ENCODE measurements at regions not wholly inside any gene's neighbourhood (a gene's known extent, or its start where the extent isn't known, plus 50 kb on each side); places are given as distances from the start of the nearest gene placed in this dataset.

DNA sequence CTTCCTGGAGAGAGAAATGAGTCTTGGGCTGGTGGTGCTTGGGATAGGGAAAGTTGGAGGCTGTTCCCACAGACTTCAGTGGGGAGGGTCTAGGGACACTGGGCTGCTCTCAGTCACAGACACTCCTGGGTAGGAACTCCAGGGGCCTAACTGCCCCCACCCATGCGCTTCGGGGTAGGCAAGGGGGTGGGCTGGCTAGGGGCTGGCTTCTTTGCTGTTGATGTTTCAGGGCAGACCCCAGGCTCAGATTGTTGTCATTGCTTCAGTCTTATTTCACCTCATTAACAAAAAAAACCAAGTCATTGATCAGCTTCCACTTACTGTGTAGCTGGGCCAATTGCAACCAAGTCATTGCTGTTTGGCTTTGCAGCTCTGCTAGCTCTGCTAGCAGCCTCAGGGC, 160.1 kb upstream of the CSF3R start:
- H3K4me1 Mint-ChIP-seq, result no peaks in the 10 kb centered on the region
- no peaks in the 10 kb centered on the region for H3K9me3 Mint-ChIP-seq
- ATAC-seq (ENCODE audit: low read depth) (no peak), DNase-seq (no peak)
- POLR2A ChIA-PET, result no interaction called here
- peaks cover 3% of the 10 kb centered on the region for H3K27me3 Mint-ChIP-seq
- no peak overlapping the region for H3K4me3 Mint-ChIP-seq
- no peaks in the 10 kb centered on the region for H3K36me3 Mint-ChIP-seq
- H3K27ac Mint-ChIP-seq, result no peak overlapping the region

GRCh38 chr1:36641776-36642175, 159.1 kb upstream of the CSF3R start:
- H3K27me3 Mint-ChIP-seq, result peaks cover 3% of the 10 kb centered on the region
- ATAC-seq (ENCODE audit: low read depth), result no peak
- H3K4me1 Mint-ChIP-seq, result no peaks in the 10 kb centered on the region
- POLR2A ChIA-PET, result no interaction called here
- H3K36me3 Mint-ChIP-seq, result no peaks in the 10 kb centered on the region
- DNase-seq, result no peak
- H3K9me3 Mint-ChIP-seq, result no peaks in the 10 kb centered on the region
- H3K27ac Mint-ChIP-seq, result no peak overlapping the region
- H3K4me3 Mint-ChIP-seq, result no peak overlapping the region

DNA sequence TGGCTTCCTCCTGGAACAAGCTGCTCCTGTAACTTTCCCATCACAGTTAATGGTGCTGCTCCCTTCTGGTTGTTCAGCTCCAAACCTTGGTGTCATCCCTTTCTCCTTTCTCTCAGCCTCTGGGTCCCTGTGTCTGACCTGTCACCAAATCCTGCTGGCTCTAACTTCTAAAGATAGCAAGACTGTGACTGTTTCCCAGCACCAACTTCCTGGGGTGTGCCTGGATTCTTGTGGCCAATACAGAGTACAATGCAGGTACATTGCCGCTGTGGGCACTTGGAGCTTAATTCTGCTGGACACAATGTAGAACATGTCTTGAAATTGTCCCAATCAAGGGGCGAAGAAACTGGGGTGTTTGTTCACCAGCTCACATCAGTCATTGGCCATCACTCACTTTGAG, 156.7 kb upstream of the CSF3R start:
- Mint-ChIP-seq H3K4me1 (no peaks in the 10 kb centered on the region), H3K27me3 (no peaks in the 10 kb centered on the region), H3K9me3 (no peaks in the 10 kb centered on the region), H3K27ac (no peak overlapping the region), H3K4me3 (no peak overlapping the region), H3K36me3 (no peaks in the 10 kb centered on the region)
- no peak for ATAC-seq (ENCODE audit: low read depth)
- POLR2A ChIA-PET, result no interaction called here
- DNase-seq, result no peak

- DNase-seq, result no peak
- Mint-ChIP-seq H3K9me3 (no peaks in the 10 kb centered on the region), H3K4me1 (no peaks in the 10 kb centered on the region), H3K36me3 (no peaks in the 10 kb centered on the region), H3K27ac (no peak overlapping the region), H3K27me3 (peaks cover 2% of the 10 kb centered on the region), H3K4me3 (no peak overlapping the region)
- POLR2A ChIA-PET, result no interaction called here
- no peak for ATAC-seq (ENCODE audit: low read depth)
These were observed 155.6 kb upstream of the CSF3R start for GRCh38 chr1:36638268-36638667.

- Mint-ChIP-seq H3K4me1 (no peaks in the 10 kb centered on the region), H3K36me3 (no peaks in the 10 kb centered on the region), H3K4me3 (no peak overlapping the region), H3K27me3 (peaks cover 2% of the 10 kb centered on the region), H3K9me3 (no peaks in the 10 kb centered on the region), H3K27ac (no peak overlapping the region)
- POLR2A ChIA-PET, result no interaction called here
- ATAC-seq (ENCODE audit: low read depth) (no peak), DNase-seq (no peak)
These were observed 153.5 kb upstream of the CSF3R start for GRCh38 chr1:36636206-36636605.

- ATAC-seq (ENCODE audit: low read depth), result no peak
- POLR2A ChIA-PET, result no interaction called here
- H3K4me1 Mint-ChIP-seq, result no peaks in the 10 kb centered on the region
- DNase-seq, result no peak
- H3K9me3 Mint-ChIP-seq, result no peaks in the 10 kb centered on the region
- peaks cover 9% of the 10 kb centered on the region for H3K27me3 Mint-ChIP-seq
- no peaks in the 10 kb centered on the region for H3K36me3 Mint-ChIP-seq
- no peak overlapping the region for H3K4me3 Mint-ChIP-seq
- H3K27ac Mint-ChIP-seq, result no peak overlapping the region
These were observed 152.6 kb upstream of the CSF3R start for GRCh38 chr1:36635284-36635683.

GRCh38 chr1:36628804-36629203, 146.1 kb upstream of the CSF3R start:
- no peaks in the 10 kb centered on the region for H3K9me3 Mint-ChIP-seq
- H3K27ac Mint-ChIP-seq, result no peak overlapping the region
- H3K4me1 Mint-ChIP-seq, result no peaks in the 10 kb centered on the region
- H3K4me3 Mint-ChIP-seq, result no peak overlapping the region
- no peak for DNase-seq
- POLR2A ChIA-PET, result no interaction called here
- no peak for ATAC-seq (ENCODE audit: low read depth)
- H3K36me3 Mint-ChIP-seq, result no peaks in the 10 kb centered on the region
- H3K27me3 Mint-ChIP-seq, result peaks cover 12% of the 10 kb centered on the region

GRCh38 chr1:36626435-36626834, 143.7 kb upstream of the CSF3R start:
- peaks cover 20% of the 10 kb centered on the region for H3K27me3 Mint-ChIP-seq
- peaks cover 6% of the 10 kb centered on the region for H3K4me1 Mint-ChIP-seq
- no peaks in the 10 kb centered on the region for H3K9me3 Mint-ChIP-seq
- DNase-seq, result no peak
- no peak overlapping the region for H3K27ac Mint-ChIP-seq
- ATAC-seq (ENCODE audit: low read depth), result no peak
- POLR2A ChIA-PET, result no interaction called here
- no peak overlapping the region for H3K4me3 Mint-ChIP-seq
- H3K36me3 Mint-ChIP-seq, result no peaks in the 10 kb centered on the region

- Mint-ChIP-seq H3K27me3 (peaks cover 18% of the 10 kb centered on the region), H3K36me3 (no peaks in the 10 kb centered on the region), H3K4me3 (no peak overlapping the region), H3K4me1 (peaks cover 6% of the 10 kb centered on the region), H3K9me3 (no peaks in the 10 kb centered on the region), H3K27ac (no peak overlapping the region)
- DNase-seq (no peak), ATAC-seq (ENCODE audit: low read depth) (no peak)
- POLR2A ChIA-PET, result no interaction called here
These were observed 143.2 kb upstream of the CSF3R start for GRCh38 chr1:36625935-36626310.

DNA sequence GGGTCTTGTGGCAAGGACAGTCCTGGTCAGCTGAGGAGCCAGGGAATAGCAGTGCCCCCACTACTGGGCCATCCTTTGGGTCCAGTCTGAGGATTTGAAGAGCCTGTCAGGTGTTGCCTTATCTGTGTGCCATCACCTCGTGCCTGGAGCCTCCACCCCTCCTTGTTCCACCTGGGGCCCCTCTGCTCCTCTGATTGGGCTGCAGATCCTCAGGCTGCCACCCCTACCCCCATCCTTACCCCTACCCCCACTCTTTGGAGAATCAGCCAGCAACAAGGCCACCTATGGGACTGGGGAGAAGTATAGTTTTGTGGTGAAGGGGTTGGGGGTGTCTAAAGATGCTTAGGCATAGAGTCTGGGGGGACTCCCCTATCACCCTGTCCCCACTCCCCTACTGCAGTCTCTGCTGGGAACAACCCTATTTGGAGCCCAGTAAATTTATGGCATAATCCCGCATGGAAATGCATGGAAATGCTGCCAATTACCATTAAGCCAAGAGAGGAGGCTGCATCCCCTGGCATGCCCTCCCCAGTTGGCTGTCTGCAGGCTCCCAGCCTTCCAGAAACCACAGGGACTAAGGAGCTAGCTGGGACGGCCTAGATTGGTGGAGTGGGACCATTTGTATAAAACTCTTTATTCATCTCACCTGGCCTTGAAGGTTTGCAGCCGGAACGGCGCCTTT, 142.7 kb upstream of the CSF3R start:
- DNase-seq (no peak), ATAC-seq (ENCODE audit: low read depth) (no peak)
- Mint-ChIP-seq H3K27me3 (peaks cover 14% of the 10 kb centered on the region), H3K36me3 (no peaks in the 10 kb centered on the region), H3K4me1 (peaks cover 6% of the 10 kb centered on the region), H3K9me3 (no peaks in the 10 kb centered on the region), H3K27ac (no peak overlapping the region), H3K4me3 (no peak overlapping the region)
- POLR2A ChIA-PET, result no interaction called here

DNA sequence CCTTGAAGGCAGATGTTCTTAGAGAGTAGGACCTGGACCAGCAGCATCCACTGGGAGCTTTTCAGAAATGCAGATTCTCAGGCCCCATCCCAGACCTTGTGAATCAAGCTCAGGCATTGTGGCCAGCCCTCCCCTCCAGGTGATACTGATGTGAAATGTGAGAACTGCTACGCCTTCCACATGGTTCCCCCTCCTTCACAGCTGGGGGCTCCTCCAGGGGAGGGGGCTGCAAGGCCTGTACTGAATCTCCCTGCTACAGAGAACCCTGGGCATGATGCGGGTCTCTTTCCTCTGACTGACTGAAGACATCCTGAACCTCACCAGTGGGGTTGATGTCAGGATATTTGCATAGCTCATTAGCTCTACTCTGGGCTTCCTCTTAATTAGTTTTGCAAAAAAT, 141.8 kb upstream of the CSF3R start:
- no peaks in the 10 kb centered on the region for H3K9me3 Mint-ChIP-seq
- H3K4me3 Mint-ChIP-seq, result no peak overlapping the region
- H3K27me3 Mint-ChIP-seq, result peaks cover 14% of the 10 kb centered on the region
- H3K36me3 Mint-ChIP-seq, result no peaks in the 10 kb centered on the region
- ATAC-seq (ENCODE audit: low read depth) (no peak), DNase-seq (no peak)
- POLR2A ChIA-PET, result no interaction called here
- peaks cover 6% of the 10 kb centered on the region for H3K4me1 Mint-ChIP-seq
- H3K27ac Mint-ChIP-seq, result no peak overlapping the region

DNA sequence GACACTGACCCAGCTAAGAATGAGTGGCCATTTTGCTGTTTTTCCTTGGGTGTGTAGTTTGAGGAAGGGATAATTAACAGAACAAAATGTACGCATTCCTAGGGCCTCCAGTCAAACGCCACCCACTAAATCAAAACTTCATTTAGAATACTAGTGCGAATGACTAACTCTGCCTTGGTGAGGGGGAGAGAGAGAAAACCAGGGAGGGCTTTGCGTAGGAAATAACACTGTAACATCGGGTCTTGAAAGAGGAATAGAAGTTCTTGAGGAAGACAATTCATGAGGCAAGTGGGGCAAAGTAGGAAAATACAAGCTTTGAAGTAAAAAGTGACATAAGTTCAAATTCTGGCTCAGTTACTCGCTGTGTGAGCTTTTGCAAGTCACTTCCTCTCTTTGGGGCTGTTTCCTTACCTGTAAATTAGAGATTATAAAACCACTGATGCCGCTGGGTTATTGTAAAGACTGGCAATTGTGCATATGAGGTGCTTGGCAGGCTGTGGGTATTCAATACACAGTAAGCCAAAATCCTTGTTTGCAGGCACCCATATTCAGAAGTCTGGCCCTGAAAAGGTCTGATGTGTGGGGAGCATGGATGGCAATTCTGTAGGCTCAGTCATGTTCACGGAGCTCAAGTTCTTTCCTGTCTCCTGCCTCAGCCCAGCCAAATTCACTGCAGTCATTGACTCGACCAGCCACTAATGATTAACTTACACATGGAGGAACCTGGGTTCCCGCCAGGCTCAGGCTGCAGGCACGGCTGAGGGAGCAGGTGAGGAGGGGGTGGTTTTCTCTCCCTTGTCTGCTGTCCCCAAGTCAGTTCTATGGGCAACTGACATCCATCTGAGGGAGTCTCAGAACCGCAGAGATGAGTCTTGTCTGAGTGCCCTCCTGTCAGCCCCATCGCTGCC, 140.3 kb upstream of the CSF3R start:
- ATAC-seq (ENCODE audit: low read depth) (no peak), DNase-seq (no peak)
- Mint-ChIP-seq H3K36me3 (no peaks in the 10 kb centered on the region), H3K9me3 (no peaks in the 10 kb centered on the region), H3K27ac (no peak overlapping the region), H3K27me3 (peaks cover 9% of the 10 kb centered on the region), H3K4me3 (no peak overlapping the region), H3K4me1 (peaks cover 6% of the 10 kb centered on the region)
- POLR2A ChIA-PET, result no interaction called here

DNA sequence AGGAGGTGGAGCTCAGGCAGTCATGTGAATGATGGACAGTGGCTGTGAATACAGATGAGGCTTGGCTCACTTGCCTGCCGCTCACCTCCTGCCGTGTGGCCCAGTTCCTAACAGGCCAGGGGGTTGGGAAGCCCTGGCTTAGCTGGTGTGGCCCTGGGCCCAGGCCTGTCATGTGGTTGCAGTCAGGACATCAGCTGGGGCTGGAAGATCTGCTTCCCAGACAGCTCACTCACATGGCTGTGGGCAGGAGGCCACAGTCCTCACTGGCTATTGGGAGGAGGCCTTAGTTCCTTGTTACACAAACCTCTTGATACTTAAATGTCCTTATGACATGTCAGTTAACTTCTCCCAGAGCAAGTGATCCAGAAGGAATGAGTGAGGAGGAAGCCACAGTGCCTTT, 138.8 kb upstream of the CSF3R start:
- POLR2A ChIA-PET, result no interaction called here
- no peak for ATAC-seq (ENCODE audit: low read depth)
- Mint-ChIP-seq H3K27me3 (peaks cover 9% of the 10 kb centered on the region), H3K4me1 (peaks cover 6% of the 10 kb centered on the region), H3K36me3 (no peaks in the 10 kb centered on the region), H3K27ac (no peak overlapping the region), H3K4me3 (no peak overlapping the region), H3K9me3 (no peaks in the 10 kb centered on the region)
- DNase-seq, result no peak

DNA sequence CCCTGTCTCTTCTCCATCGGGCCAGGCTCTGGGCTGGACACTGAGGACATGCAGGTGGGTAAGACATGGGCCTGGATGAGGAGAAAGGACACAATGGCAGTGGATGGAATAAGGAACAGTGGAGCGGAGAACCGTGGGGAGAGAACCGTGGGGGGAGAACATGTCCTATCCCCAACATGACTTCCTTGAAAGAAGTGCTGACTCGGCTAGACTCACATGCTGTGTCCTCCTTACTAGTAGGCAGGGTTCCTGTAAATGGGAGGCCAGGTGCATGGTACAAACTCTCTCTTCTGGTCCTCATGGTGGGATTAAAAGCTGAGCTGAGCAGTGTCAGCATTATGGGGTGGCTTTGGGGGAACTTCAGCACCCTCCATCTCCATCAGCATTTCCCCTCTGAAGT, 137.4 kb upstream of the CSF3R start:
- Mint-ChIP-seq H3K4me3 (no peak overlapping the region), H3K9me3 (no peaks in the 10 kb centered on the region), H3K27ac (no peak overlapping the region), H3K4me1 (peaks cover 6% of the 10 kb centered on the region), H3K36me3 (no peaks in the 10 kb centered on the region), H3K27me3 (peaks cover 9% of the 10 kb centered on the region)
- ATAC-seq (ENCODE audit: low read depth) (no peak), DNase-seq (no peak)
- POLR2A ChIA-PET, result no interaction called here
